ELR (cell line): ENCODE measurements at regions not wholly inside any gene's neighbourhood (a gene's known extent, or its start where the extent isn't known, plus 50 kb on each side); places are given as distances from the start of the nearest gene placed in this dataset.

Experiments used
- DNase-seq: peaks from one replicate; pipeline ENCODE4 v3.0.0-alpha.2; 2015; ENCODE audit warnings: low read depth

GRCh38 chr6:166692723-166693302, 65.8 kb upstream of the RPS6KA2 start:
- no peak for DNase-seq

- no peak for DNase-seq
Measured at GRCh38 chr6:166691746-166692145, 64.7 kb upstream of the RPS6KA2 start.

GRCh38 chr6:166691199-166691598, 64.1 kb upstream of the RPS6KA2 start:
- DNase-seq = peak; percentile 45

GRCh38 chr6:166689687-166690086, 62.6 kb upstream of the RPS6KA2 start:
- DNase-seq = no peak

- no peak for DNase-seq
Measured at GRCh38 chr6:166688901-166689300, 61.9 kb upstream of the RPS6KA2 start.

- DNase-seq = no peak
Measured at GRCh38 chr6:166687879-166688205, 60.8 kb upstream of the RPS6KA2 start.

GRCh38 chr6:166687070-166687878, 60.2 kb upstream of the RPS6KA2 start:
- DNase-seq = no peak

- DNase-seq = no peak
Measured at GRCh38 chr6:166686317-166686716, 59.3 kb upstream of the RPS6KA2 start.

- DNase-seq = no peak
Measured at GRCh38 chr6:166684866-166685265, 57.8 kb upstream of the RPS6KA2 start.

- no peak for DNase-seq
Measured at GRCh38 chr6:166684170-166684569, 57.1 kb upstream of the RPS6KA2 start.

GRCh38 chr6:166683477-166683876, 56.4 kb upstream of the RPS6KA2 start:
- peak; percentile 2 for DNase-seq

- DNase-seq = no peak
Measured at GRCh38 chr6:166679566-166679965, 52.5 kb upstream of the RPS6KA2 start.

- no peak for DNase-seq
Measured at GRCh38 chr6:166678426-166678825, 51.4 kb upstream of the RPS6KA2 start.

- DNase-seq = no peak
Measured at GRCh38 chr6:166677941-166678340, 50.9 kb upstream of the RPS6KA2 start.
